ENCODE measurements at regions not wholly inside any gene's neighbourhood (a gene's known extent, or its start where the extent isn't known, plus 50 kb on each side); places are given as distances from the start of the nearest gene placed in this dataset.

GRCh38 chr5:130976493-130976892 lies 188.6 kb downstream of the HINT1 start:
- DNase-seq (ENCODE audit: low spot score in 2 of 2), result no peak
- H3K4me3 ChIP-seq, result no peak overlapping the region
- no peak overlapping the region for H3K27ac ChIP-seq
- H3K27me3 ChIP-seq, result no peaks in the 10 kb centered on the region
- no peaks in the 10 kb centered on the region for H3K36me3 ChIP-seq
- no peaks in the 10 kb centered on the region for H3K4me1 ChIP-seq
- TF ChIP-seq EP300 (IDR thresholded peaks at IDR 0.05), result no peak
- TF ChIP-seq POLR2A (IDR thresholded peaks at IDR 0.05), result no peak
- no peak for TF ChIP-seq POLR2AphosphoS5 (IDR thresholded peaks at IDR 0.05)
- TF ChIP-seq CTCF (IDR thresholded peaks at IDR 0.05), result no peak
- H3K9me3 ChIP-seq, result no peaks in the 10 kb centered on the region

DNA sequence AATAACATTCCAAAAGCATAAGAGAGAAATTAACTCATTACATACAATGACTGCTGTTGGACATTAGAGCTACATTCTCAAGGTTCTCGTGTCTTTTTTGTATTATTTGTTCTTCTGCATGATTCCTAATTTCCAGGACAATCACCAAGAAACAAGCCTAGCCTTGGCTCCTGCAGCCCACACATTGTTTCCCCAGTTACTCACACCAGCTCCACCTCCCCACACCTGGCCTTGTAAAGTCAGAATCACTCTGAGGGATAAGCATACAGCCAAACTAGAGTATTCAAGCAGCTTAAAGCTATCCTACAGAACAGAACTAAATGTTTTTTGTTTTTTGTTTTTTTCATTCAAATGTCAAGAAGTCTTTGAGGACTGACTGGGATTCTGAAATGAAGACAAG lies 189.2 kb downstream of the HINT1 start:
- 44% methylated on average over 1 of the region's 1 CpG for WGBS
- H3K27ac ChIP-seq, result no peak overlapping the region
- no peak overlapping the region for H3K4me3 ChIP-seq
- TF ChIP-seq POLR2AphosphoS5 (IDR thresholded peaks at IDR 0.05) (no peak), POLR2A (IDR thresholded peaks at IDR 0.05) (no peak), EP300 (IDR thresholded peaks at IDR 0.05) (no peak), CTCF (IDR thresholded peaks at IDR 0.05) (no peak)
- no peak for DNase-seq (ENCODE audit: low spot score in 2 of 2)
- no peaks in the 10 kb centered on the region for H3K27me3 ChIP-seq
- H3K9me3 ChIP-seq, result no peaks in the 10 kb centered on the region
- no peaks in the 10 kb centered on the region for H3K36me3 ChIP-seq
- H3K4me1 ChIP-seq, result no peaks in the 10 kb centered on the region

DNA sequence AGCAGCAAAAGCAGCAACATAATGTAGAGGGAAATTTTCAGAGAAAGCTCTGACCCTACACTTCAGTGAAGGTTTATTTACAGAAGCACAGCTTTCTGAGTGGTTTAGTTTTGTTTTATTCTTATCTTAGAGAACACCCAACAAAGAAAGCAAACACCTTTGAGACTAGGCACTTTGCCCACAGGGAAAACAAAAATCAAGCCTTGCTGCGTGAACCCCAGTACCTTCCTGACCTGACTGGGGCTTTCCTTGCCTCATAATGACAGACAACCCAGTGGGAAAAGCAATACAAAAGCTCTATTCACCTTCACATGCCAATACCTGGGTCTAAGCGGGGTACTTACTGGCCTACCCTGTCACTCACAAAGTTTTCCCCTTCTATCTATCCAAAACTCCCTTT lies 189.8 kb downstream of the HINT1 start:
- Histone ChIP-seq H3K4me1 (no peaks in the 10 kb centered on the region), H3K27me3 (no peaks in the 10 kb centered on the region), H3K36me3 (no peaks in the 10 kb centered on the region), H3K27ac (no peak overlapping the region), H3K9me3 (no peaks in the 10 kb centered on the region), H3K4me3 (no peak overlapping the region)
- no peak for DNase-seq (ENCODE audit: low spot score in 2 of 2)
- TF ChIP-seq POLR2A (IDR thresholded peaks at IDR 0.05) (no peak), POLR2AphosphoS5 (IDR thresholded peaks at IDR 0.05) (no peak), CTCF (IDR thresholded peaks at IDR 0.05) (no peak), EP300 (IDR thresholded peaks at IDR 0.05) (no peak)
- WGBS, result 66% methylated on average over 2 of the region's 2 CpGs

DNA sequence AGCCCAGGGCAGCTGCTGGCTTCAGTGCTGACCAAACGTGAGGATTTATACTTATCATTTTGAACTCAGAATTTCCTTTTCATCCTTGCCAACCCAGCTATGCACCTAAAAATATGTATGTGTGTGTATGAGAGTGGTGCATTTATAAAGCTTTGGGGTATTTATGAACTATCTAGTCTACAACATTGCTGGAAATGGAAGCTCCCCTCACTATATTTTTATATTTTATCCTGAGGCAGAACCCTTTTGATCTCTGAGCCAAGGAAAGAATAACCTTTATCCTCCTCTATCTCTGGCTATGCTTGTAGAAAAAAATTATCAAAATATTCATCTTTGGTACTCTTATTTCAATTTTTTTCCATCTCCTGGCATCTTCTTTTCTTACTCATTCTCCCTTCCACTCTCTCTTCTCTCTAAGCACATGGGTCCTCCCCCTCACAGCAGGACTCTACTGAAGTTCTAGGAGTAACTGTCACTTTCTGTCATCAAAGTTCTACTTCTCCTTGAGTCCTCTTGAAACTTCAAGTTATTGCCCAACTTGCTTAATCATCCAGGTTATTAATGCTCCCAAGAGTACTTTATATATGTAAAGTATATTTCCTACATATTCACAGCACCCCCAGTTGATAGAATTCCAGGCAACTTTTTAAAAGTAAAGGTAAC lies 190.9 kb downstream of the HINT1 start:
- 29% methylated on average over 1 of the region's 1 CpG for WGBS
- H3K4me1 ChIP-seq, result no peaks in the 10 kb centered on the region
- no peak for TF ChIP-seq POLR2AphosphoS5 (IDR thresholded peaks at IDR 0.05)
- no peak for TF ChIP-seq EP300 (IDR thresholded peaks at IDR 0.05)
- TF ChIP-seq POLR2A (IDR thresholded peaks at IDR 0.05), result no peak
- no peak for TF ChIP-seq CTCF (IDR thresholded peaks at IDR 0.05)
- no peak overlapping the region for H3K27ac ChIP-seq
- DNase-seq (ENCODE audit: low spot score in 2 of 2), result no peak
- no peaks in the 10 kb centered on the region for H3K9me3 ChIP-seq
- no peak overlapping the region for H3K4me3 ChIP-seq
- H3K27me3 ChIP-seq, result no peaks in the 10 kb centered on the region
- H3K36me3 ChIP-seq, result no peaks in the 10 kb centered on the region

DNA sequence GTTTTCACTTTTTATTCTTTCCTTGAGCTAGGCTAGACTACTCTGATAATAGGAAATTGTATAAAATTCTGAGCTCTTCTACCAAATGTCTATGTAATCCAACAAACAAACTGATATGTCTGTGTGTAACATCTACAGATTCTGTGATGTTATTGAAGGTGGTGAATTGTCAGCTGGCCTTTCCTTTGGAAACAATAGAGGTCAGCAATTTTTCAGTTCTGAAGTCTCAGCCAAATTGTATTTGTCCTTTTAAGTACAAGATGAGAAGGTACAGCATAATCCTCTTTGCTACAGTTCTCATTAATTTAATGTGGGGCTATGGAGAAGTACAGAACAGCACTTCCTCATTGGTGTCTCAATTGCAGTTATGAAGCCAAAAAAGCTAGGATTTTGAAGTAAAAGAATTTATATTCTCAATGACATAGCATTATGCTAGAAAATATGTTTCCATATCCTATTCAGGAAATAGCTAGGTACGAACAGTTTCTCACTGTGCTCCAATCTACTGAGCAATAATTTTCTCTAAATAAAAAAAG lies 198.0 kb downstream of the HINT1 start:
- Histone ChIP-seq H3K27me3 (no peaks in the 10 kb centered on the region), H3K4me3 (no peak overlapping the region), H3K27ac (no peak overlapping the region), H3K9me3 (no peaks in the 10 kb centered on the region), H3K4me1 (no peaks in the 10 kb centered on the region), H3K36me3 (no peaks in the 10 kb centered on the region)
- DNase-seq (ENCODE audit: low spot score in 2 of 2), result no peak
- TF ChIP-seq CTCF (IDR thresholded peaks at IDR 0.05) (no peak), EP300 (IDR thresholded peaks at IDR 0.05) (no peak), POLR2AphosphoS5 (IDR thresholded peaks at IDR 0.05) (no peak), POLR2A (IDR thresholded peaks at IDR 0.05) (no peak)
- 53% methylated on average over 1 of the region's 1 CpG for whole genome bisulfite sequencing
